K562 (cell line): ENCODE measurements at regions not wholly inside any gene's neighbourhood (a gene's known extent, or its start where the extent isn't known, plus 50 kb on each side); places are given as distances from the start of the nearest gene placed in this dataset.

ENCODE experiments used
- ATAC-seq: fragments of 200-7000 bp; cut with Tn5 transposase; 3 replicates; pipeline ENCODE4 v1.9.1; 2020; ENCODE audit warnings: moderate library complexity
- BruUV-seq: library from RNA; stranded (reverse); fragments of 400-500 nt; replicated peaks from 2 replicates; lab custom pipeline; 2021; lab: Mats Ljungman, UMichigan
- CTCF ChIA-PET: fragments of 300-600 bp; formaldehyde crosslinking; extraction: SDS; loops from one replicate; lab custom pipeline; 2021; ENCODE audit warnings: low intra/inter-chr PET ratio; lab: Yijun Ruan, JAX
- POLR2A ChIA-PET: fragments of 300-600, 350-650 bp; sonication (Branson Sonifier 250); formaldehyde crosslinking; extraction: SDS; loops from one replicate; lab custom pipeline; 2021; ENCODE audit warnings: antibody characterized with exemption, inconsistent platforms; lab: Yijun Ruan, JAX
- DNase-seq, 4 experiments: peaks; one replicate each; pipeline versions ENCODE4 v3.0.0 to v3.0.0-alpha.2; 2011 to 2018; ENCODE audit warnings: low spot score in 3 of 4, mixed read lengths in 3 of 4; ENCODE audit errors: extremely low read depth in 1 of 4
- FAIRE-seq: peaks from 2 replicates; lab custom pipeline; 2011; peaks lifted over from hg19 to GRCh38; lab: Jason Lieb, UNC
- H2AFZ ChIP-seq: 2 replicates; pipeline ENCODE4 v1.6.0; 2011; ENCODE audit warnings: low read depth, low read length, control low read depth, inconsistent platforms
- H3K27ac ChIP-seq: fragments of 200-600 bp; 3 replicates; pipeline ENCODE4 v1.8.0; 2011; ENCODE audit warnings: low read depth, mild to moderate bottlenecking, control low read depth, inconsistent platforms, low read length, moderate library complexity, mixed read lengths; ENCODE audit errors: extremely low read depth
- H3K27me3 ChIP-seq, 2 experiments: fragments of 300-600 bp in 1 of 2; 2 replicates in 1 of 2; 3 replicates in 1 of 2; pipeline versions ENCODE4 v1.6.0 to v1.8.0; 2011; ENCODE audit warnings: inconsistent platforms in 2 of 2, low read length in 2 of 2, mild to moderate bottlenecking in 1 of 2, mixed read lengths in 1 of 2, moderate library complexity in 1 of 2; ENCODE audit not compliant: control insufficient read depth in 2 of 2, insufficient read depth in 2 of 2
- H3K36me3 ChIP-seq: fragments of 300-600 bp; 3 replicates; pipeline ENCODE4 v1.8.0; 2011; ENCODE audit warnings: mild to moderate bottlenecking, low read length, inconsistent platforms; ENCODE audit not compliant: control insufficient read depth, insufficient read depth
- H3K4me1 ChIP-seq, 2 experiments: fragments of 200-600 bp in 1 of 2; replicated peaks in 1 of 2; 2 replicates in 1 of 2; 3 replicates in 1 of 2; pipeline versions ENCODE4 v1.5.1 to v1.8.0; 2011; ENCODE audit warnings: inconsistent platforms in 2 of 2, low read length in 2 of 2, mild to moderate bottlenecking in 1 of 2, mixed read lengths in 1 of 2, moderate library complexity in 1 of 2; ENCODE audit not compliant: control insufficient read depth in 2 of 2, insufficient read depth in 2 of 2
- H3K4me2 ChIP-seq: 2 replicates; pipeline ENCODE4 v1.6.1; 2011; ENCODE audit warnings: low read length, control low read depth, inconsistent platforms, mixed read lengths; ENCODE audit not compliant: insufficient read depth
- H3K4me3 ChIP-seq: fragments of 200-600 bp; sonication (generic), shearing (Covaris generic); 2 replicates; pipeline ENCODE4 v1.5.1; 2016; ENCODE audit warnings: control low read depth, inconsistent platforms
- H3K79me2 ChIP-seq: fragments of 200-600 bp; 3 replicates; pipeline ENCODE4 v1.8.0; 2011; ENCODE audit warnings: low read length, inconsistent platforms; ENCODE audit not compliant: control insufficient read depth, insufficient read depth
- H3K9ac ChIP-seq, 2 experiments: 2 replicates each; pipeline versions ENCODE4 v1.6.0 to v1.6.1; 2011; ENCODE audit warnings: low read depth in 2 of 2, low read length in 2 of 2, control low read depth in 1 of 2, inconsistent platforms in 1 of 2, mild to moderate bottlenecking in 1 of 2, mixed read lengths in 1 of 2; ENCODE audit not compliant: insufficient read depth in 1 of 2
- H3K9me1 ChIP-seq: one replicate; pipeline ENCODE4 v1.6.0; 2011; ENCODE audit warnings: inconsistent platforms, mild to moderate bottlenecking, low read length, moderate library complexity; ENCODE audit not compliant: control insufficient read depth, insufficient read depth
- H3K9me3 ChIP-seq: replicated peaks from 2 replicates; pipeline ENCODE4 v1.5.1; 2011; ENCODE audit warnings: low read depth, low read length, inconsistent platforms; ENCODE audit not compliant: control insufficient read depth, insufficient read depth
- H4K20me1 ChIP-seq: replicated peaks from 2 replicates; pipeline ENCODE4 v1.6.1; 2011; ENCODE audit warnings: low read length, inconsistent platforms, mixed read lengths; ENCODE audit not compliant: control insufficient read depth, insufficient read depth
- ARID4B ChIP-seq: sonication (generic); formaldehyde crosslinking; IDR thresholded peaks from 2 replicates; pipeline ENCODE4 v1.8.0; 2022; ENCODE audit warnings: mild to moderate bottlenecking, missing genetic modification reagents
- CTCF ChIP-seq, 3 experiments: IDR thresholded peaks in 2 of 3; conservative IDR thresholded peaks in 1 of 3; 2 replicates each; pipeline ENCODE4 v1.5.1; 2011 to 2012; ENCODE audit warnings: low read length in 3 of 3, mild to moderate bottlenecking in 3 of 3, control low read depth in 2 of 3, improper control_type of control experiment in 1 of 3, inconsistent platforms in 1 of 3, low read depth in 1 of 3, mixed read lengths in 1 of 3, moderate library complexity in 1 of 3; ENCODE audit not compliant: insufficient read depth in 2 of 3
- SRSF9 ChIP-seq: fragments of 200-400 bp; formaldehyde crosslinking; IDR thresholded peaks from 2 replicates; pipeline ENCODE4 v1.6.1; 2017; ENCODE audit warnings: low read depth, low read length, borderline replicate concordance
- WGBS: fragments of 100-300 bp; shearing (Covaris generic); methylation state at CpG from one replicate; pipeline ENCODE4 v1.1.6; 2016; ENCODE audit warnings: low coverage, mixed read lengths; ENCODE audit not compliant: insufficient coverage; ENCODE audit errors: missing lambda C conversion rate; 5-methylcytosine and 5-hydroxymethylcytosine counted together
- in situ Hi-C: fragments of 300-500 bp; cut with MboI; formaldehyde crosslinking; loops from 4 replicates; pipeline ENCODE4 v1.15.0; 2018; ENCODE audit warnings: inconsistent platforms, mixed read lengths
- intact Hi-C: fragments of 100-400 bp; cut with micrococcal nuclease; formaldehyde crosslinking; loops from 2 replicates; pipeline ENCODE4 v1.14.2; 2022
- TF ChIP-seq, protein P1 (sequence below), 2 experiments: fragments of 450-650 bp; conservative IDR thresholded peaks; 2 replicates each; pipeline ENCODE4 v1.6.1; 2017; ENCODE audit warnings: mild to moderate bottlenecking in 2 of 2, moderate library complexity in 2 of 2

GRCh38 chr4:126592088-126592487 is 1040.7 kb upstream of the INTU start:
- Histone ChIP-seq H3K4me2 (no peak overlapping the region), H3K36me3 (peaks cover 18% of the 10 kb centered on the region), H2AFZ (no peak overlapping the region), H3K79me2 (peaks cover 84% of the 10 kb centered on the region), H3K27me3 (no peaks in the 10 kb centered on the region)
- POLR2A ChIA-PET: no interaction called here
- no peak for TF ChIP-seq ARID4B (CRISPR knock-in tag)
- TF ChIP-seq CTCF (IDR thresholded peaks at IDR 0.05 in 2 of 3, conservative IDR thresholded peaks at IDR 0.05 in 1 of 3; ENCODE audit: insufficient read depth in 2 of 3, low read depth in 1 of 3, low read length in 3 of 3): peak in 2 of 3 experiments; percentile 16 to 28; a peak in 1 of 6 replicates
- TF ChIP-seq SRSF9: no peak
- TF ChIP-seq, protein P1, sequence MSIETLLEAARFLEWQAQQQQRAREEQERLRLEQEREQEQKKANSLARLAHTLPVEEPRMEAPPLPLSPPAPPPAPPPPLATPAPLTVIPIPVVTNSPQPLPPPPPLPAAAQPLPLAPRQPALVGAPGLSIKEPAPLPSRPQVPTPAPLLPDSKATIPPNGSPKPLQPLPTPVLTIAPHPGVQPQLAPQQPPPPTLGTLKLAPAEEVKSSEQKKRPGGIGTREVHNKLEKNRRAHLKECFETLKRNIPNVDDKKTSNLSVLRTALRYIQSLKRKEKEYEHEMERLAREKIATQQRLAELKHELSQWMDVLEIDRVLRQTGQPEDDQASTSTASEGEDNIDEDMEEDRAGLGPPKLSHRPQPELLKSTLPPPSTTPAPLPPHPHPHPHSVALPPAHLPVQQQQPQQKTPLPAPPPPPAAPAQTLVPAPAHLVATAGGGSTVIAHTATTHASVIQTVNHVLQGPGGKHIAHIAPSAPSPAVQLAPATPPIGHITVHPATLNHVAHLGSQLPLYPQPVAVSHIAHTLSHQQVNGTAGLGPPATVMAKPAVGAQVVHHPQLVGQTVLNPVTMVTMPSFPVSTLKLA (conservative IDR thresholded peaks at IDR 0.05): no peak
- TF ChIP-seq, all 486 proteins: peak for 1
- WGBS: 48% methylated on average over 3 of the region's 3 CpGs
- CTCF ChIA-PET: no interaction called here
- Histone ChIP-seq H3K27ac (no peak overlapping the region), H3K9me1 (no peaks in the 10 kb centered on the region), H3K4me1 (no peaks in the 10 kb centered on the region), H3K9ac (no peak overlapping the region), H3K4me3 (no peak overlapping the region), H4K20me1 (no peaks in the 10 kb centered on the region), H3K9me3 (no peaks in the 10 kb centered on the region)
- ATAC-seq (no peak; the same call in 1 of the 3 replicates), DNase-seq (peak in 2 of 4 experiments; percentile 20 to 21), FAIRE-seq (no peak)
- intact Hi-C loops (no loop called here), in situ Hi-C loops (no loop called here)
- no TSS peak for BruUV-seq
